Activated naive CD4-positive, alpha-beta T cell treated with anti-CD3 and anti-CD28 coated beads, Interleukin-2, amount 50 U/mL, for 72 hours (primary cell): ENCODE measurements at regions not wholly inside any gene's neighbourhood (a gene's known extent, or its start where the extent isn't known, plus 50 kb on each side); places are given as distances from the start of the nearest gene placed in this dataset.
"Not testable (repeated sequence)": the region's sequence is repeated elsewhere in the genome, so short reads cannot be mapped to it uniquely, and the experiment has no call there.

Experiments used
- ATAC-seq, 2 donors: fragments of 150-1000 bp; cut with Tn5 transposase; 2 replicates each; pipeline ENCODE4 v1.10.0; 2021; ENCODE audit warnings: mild to moderate bottlenecking in 2 of 2, moderate library complexity in 2 of 2
- DNase-seq, 2 donors: peaks; one replicate each; pipeline ENCODE4 v3.0.0; 2021 to 2022; ENCODE audit warnings: low spot score in 2 of 2
- H3K27ac Mint-ChIP-seq, 2 donors: one replicate each; pipeline ENCODE4 v1.8.0; 2022; ENCODE audit warnings: mild to moderate bottlenecking in 2 of 2, mixed read lengths in 2 of 2
- H3K36me3 Mint-ChIP-seq, 2 donors: one replicate each; pipeline ENCODE4 v1.8.0; 2022; ENCODE audit warnings: mixed read lengths in 2 of 2
- H3K9me3 Mint-ChIP-seq, 2 donors: one replicate each; pipeline ENCODE4 v1.8.0; 2022; ENCODE audit warnings: mixed read lengths in 2 of 2

DNA sequence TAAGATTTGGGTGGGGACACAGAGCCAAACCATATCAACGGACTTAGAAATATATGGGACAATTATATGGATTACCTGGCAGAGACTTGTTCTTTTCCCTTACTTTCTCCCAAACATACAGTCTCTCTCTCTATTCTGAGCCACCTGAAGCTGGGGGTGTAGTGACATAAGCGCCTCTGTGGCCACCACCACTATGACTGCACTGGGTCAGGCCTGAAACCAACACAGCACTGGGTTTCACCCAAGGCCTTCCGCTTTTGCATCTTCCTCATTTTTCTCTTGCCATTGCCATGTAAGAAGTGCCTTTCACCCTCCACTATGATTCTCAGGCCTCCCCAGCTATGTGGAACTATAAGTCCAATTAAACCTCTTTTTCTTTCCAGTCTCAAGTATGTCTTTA lies 514.5 kb upstream of the FOXG1 start:
- H3K27ac Mint-ChIP-seq, H3K36me3 Mint-ChIP-seq, DNase-seq, ATAC-seq: not testable (repeated sequence)
- H3K9me3 Mint-ChIP-seq = peaks cover 27 to 32% of the 10 kb centered on the region in 2 donors

DNA sequence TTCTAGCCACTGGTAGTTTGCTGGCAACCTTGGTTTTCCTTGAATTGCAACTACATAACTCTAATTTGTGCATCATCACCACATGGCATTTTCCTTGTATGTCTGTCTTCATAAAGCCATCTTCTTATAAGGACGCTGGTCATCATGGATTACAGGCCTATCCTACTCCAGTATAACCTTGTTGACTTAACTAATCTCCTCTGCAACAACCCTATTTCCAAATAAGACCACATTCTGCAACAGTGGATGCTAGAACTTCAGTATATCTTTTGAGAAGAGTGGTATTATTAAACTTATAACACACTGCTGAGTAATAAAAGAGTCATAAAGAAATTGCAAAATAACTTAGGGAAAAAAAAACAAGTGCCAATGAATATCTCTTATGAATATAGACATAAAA lies 511.8 kb upstream of the FOXG1 start:
- peaks cover 11 to 17% of the 10 kb centered on the region in 2 donors for H3K9me3 Mint-ChIP-seq

DNA sequence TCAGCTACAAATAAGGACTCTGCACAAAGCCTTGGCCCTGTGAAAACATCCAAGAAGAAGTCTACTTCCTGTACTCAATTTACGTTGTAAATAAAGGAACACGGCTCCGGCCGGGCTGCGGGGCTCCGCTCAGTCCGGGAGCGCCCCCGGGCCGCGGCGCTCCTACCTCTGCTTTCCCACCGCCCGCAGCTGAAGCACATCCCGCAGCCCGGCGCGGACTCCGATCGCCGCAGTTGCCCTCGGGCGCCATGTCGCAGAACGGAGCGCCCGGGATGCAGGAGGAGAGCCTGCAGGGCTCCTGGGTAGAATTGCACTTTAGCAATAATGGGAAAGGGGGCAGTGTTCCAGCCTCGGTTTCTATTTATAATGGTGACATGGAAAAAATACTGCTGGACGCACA lies 502.3 kb upstream of the FOXG1 start:
- peaks cover 26 to 32% of the 10 kb centered on the region in 2 donors for H3K9me3 Mint-ChIP-seq
- ATAC-seq (no peak), DNase-seq (no peak)
- H3K36me3 Mint-ChIP-seq = peaks cover 6 to 31% of the 10 kb centered on the region in 2 donors
- H3K27ac Mint-ChIP-seq = no peak overlapping the region

More for the DNA sequence above, 511.8 kb upstream of the FOXG1 start:
- no peak for ATAC-seq
- peaks cover 0 to 6% of the 10 kb centered on the region in 2 donors for H3K36me3 Mint-ChIP-seq
- DNase-seq = no peak
- H3K27ac Mint-ChIP-seq = no peak overlapping the region

DNA sequence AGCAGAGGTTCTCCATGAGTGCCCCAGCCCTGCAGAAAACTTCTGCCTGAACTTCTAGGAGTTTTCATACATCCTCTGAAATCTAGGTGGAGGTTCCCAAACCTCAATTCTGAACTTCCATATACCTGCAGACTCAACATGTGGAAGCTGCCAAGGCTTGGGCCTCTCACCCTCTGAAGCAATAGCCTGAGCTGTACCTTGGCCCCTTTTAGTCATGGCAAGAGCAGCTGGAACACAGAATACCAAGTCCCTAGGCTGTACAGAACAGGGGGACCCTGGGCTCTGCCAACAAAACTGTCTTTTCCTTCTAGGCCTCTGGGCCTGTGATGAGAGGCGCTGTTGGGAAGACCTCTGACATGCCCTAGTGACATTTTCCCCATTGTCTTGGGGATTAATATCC lies 494.3 kb upstream of the FOXG1 start:
- Mint-ChIP-seq H3K36me3 (peaks cover 10 to 21% of the 10 kb centered on the region in 2 donors), H3K9me3 (peaks cover 28 to 32% of the 10 kb centered on the region in 2 donors), H3K27ac (no peak overlapping the region)
- ATAC-seq (no peak), DNase-seq (no peak)

DNA sequence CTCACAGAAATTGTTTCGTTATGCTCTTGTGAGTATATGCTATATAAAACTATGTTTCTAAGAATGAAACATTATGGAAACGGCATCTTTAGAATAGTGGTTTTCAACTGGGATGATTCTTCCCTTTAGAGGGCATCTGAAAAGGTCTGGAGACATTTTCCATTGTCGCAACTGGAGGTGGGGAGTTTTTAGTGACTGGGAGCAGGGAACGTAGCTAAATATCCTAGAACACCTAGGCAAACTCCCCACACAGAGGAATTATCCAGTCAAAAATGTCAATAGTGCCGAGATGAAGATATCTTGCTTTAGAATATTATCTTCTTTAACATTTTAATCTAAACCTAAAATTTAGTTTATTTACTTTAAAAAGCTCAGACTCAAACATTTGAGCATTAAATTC lies 486.1 kb upstream of the FOXG1 start:
- no peak for ATAC-seq
- Mint-ChIP-seq H3K36me3 (no peaks in the 10 kb centered on the region), H3K27ac (no peak overlapping the region), H3K9me3 (peaks cover 0 to 7% of the 10 kb centered on the region in 2 donors)
- no peak for DNase-seq

DNA sequence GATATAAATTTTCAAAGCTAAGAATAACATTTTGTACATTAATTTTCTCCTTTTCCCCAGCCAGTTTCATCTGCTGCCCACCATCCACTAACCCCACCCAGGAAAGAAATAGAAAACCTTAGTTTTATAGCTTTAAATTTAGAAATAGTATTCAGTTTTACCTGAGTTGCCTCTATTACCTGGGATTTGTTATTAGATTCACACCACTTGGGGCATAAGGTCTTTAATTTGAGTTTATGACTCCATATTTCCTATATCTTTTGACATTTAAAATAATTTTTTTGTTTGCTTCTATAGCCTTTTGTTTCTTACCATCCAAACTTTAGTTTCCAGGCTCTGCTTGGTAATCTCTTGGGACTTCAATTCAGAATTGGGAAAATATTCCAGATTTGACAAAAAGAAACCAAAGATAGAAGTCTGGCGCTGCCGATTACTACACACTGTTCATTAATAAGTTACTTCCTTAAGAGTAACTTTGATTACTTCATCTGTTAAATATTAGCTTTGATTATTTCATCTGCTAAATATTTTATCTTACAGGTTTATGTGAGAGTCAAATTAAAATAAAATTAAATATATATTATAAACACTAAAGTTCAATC lies 485.5 kb upstream of the FOXG1 start:
- DNase-seq (no peak), ATAC-seq (no peak)
- H3K36me3 Mint-ChIP-seq = no peaks in the 10 kb centered on the region
- no peak overlapping the region for H3K27ac Mint-ChIP-seq
- peaks cover 0 to 7% of the 10 kb centered on the region in 2 donors for H3K9me3 Mint-ChIP-seq

DNA sequence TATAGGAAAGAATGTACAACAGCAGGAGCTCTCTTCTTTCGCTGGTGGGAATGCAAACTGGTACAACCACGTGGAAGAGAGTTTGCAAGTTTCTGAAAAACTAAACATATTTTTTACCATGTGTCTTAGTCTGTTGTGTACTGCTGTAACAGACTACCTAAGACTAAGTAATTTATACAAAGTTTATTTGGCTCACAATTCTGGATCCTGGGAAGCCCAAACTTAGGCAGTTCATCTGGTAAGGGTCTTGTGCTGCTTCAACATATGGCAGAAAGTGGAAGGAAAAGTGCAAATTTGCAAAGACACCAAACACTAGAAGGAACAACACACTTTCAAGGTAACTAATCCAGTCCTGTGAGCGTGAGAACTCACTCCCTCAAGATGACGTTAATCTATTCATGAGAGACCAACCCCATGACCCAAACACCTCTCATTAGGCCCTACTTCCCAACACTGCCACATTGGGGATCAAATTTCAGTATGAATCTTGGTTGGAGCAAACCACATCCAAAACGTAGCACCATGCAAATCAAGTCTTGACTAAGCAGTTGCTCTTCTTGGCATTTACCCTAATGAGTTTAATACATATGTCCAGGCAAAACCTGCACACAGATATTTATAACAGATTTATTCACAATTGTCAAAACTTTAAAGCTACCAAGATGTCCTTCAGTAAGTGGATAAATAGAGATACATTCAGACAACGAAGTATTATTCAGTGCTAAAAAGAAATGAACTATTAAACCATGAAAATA lies 481.9 kb upstream of the FOXG1 start:
- ATAC-seq (no peak), DNase-seq (no peak)
- H3K27ac Mint-ChIP-seq = no peak overlapping the region
- peaks cover 8 to 12% of the 10 kb centered on the region in 2 donors for H3K9me3 Mint-ChIP-seq
- H3K36me3 Mint-ChIP-seq = no peaks in the 10 kb centered on the region

DNA sequence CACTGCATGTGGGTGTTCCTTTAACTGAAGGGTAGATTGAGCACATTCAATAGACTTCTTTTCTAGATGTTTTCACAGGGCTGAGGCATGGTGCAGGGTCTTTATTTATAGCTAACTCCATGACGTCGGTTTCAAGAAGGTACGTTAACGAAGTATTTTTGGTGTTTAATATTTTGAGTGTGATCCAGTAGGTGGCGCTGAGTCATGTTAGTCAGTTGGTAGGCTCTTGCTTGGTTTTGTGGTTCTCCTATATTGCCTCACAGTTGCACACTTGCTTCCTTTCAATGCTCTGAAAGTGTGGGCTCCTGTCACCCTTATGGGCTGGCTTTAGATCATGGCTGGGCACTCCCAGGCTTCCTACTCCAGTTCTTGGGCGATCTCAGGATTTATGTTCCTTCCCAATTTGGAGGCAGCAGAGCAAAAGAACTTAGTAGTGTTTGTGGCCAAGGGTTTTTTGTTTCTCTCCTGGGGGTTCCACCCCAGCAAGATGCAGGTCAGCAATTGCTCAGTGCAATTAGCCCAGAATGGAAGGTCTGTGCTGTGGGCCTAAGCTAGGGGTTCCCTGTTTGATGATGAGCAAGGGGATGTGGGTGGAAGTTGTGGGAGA lies 471.6 kb upstream of the FOXG1 start:
- H3K36me3 Mint-ChIP-seq = peaks cover 0 to 9% of the 10 kb centered on the region in 2 donors
- peaks cover 37 to 41% of the 10 kb centered on the region in 2 donors for H3K9me3 Mint-ChIP-seq
- H3K27ac Mint-ChIP-seq = no peak overlapping the region
- DNase-seq (no peak), ATAC-seq (no peak)

DNA sequence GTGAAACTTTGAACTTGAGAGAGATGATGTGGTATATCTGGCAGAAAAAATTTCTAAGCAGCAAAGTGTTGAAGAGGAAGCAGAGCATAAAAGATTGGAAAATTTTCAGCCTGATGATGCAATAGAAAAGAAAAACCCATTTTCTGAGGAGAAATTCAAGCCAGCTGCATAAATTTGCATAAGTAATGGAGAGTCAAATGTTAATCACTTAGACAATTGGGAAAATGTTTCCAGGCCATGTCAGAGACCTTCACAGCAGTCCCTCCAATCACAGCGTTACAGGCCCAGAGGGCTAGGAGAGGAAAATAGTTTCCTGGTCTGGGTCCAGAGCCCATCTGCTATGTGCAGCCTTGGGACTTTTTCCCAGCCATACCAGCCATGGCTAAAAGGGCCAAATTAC lies 469.0 kb upstream of the FOXG1 start:
- no peak for DNase-seq

DNA sequence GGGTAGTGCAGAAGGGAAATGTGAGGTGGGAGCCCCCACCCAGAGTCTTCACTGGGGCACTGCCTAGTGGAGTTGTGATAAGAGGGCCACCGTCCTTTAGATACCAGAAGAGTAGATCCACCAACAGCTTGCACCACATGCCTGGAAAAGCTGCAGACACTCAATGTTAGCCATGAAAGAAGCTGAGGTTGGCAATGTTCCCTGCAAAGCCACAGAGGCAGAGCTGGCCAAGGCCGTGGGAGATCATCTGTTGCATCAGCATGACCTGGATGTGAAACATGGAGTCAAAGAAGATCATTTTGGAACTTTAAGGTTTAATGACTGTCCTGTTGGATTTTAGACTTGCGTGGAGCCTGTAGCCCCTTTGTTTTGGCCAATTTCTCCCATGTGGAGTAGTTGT lies 468.4 kb upstream of the FOXG1 start:
- no peak for DNase-seq
- H3K27ac Mint-ChIP-seq = no peak overlapping the region

More for the DNA sequence above, 469.0 kb upstream of the FOXG1 start:
- Mint-ChIP-seq H3K9me3 (peaks cover 25 to 30% of the 10 kb centered on the region in 2 donors), H3K27ac (no peak overlapping the region), H3K36me3 (peaks cover 0 to 2% of the 10 kb centered on the region in 2 donors)
- no peak for ATAC-seq

DNA sequence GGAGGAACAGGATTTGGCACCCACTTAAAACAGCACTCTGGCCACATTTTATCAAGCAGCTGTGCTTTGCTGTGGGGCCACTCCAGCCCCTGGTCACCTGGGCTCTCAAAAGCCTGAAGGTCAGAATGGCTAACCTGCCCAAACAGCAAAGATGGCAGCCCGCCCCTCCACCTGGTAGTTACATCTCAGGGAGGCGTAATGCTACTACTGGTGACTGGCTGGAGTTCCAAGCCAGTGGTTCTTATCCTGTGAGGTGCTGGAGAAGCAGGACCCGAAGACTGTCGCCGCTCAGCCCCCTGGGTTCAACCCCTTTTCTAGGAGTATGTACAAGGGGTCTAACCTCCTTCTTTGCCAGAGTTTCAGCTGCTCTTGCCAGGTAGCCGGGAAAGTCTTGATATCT lies 467.4 kb upstream of the FOXG1 start:
- no peak overlapping the region for H3K27ac Mint-ChIP-seq
- peaks cover 27 to 32% of the 10 kb centered on the region in 2 donors for H3K9me3 Mint-ChIP-seq
- ATAC-seq (no peak), DNase-seq (no peak)
- no peaks in the 10 kb centered on the region for H3K36me3 Mint-ChIP-seq

More for the DNA sequence above, 468.4 kb upstream of the FOXG1 start:
- ATAC-seq = no peak
- Mint-ChIP-seq H3K36me3 (no peaks in the 10 kb centered on the region), H3K9me3 (peaks cover 26 to 30% of the 10 kb centered on the region in 2 donors)

DNA sequence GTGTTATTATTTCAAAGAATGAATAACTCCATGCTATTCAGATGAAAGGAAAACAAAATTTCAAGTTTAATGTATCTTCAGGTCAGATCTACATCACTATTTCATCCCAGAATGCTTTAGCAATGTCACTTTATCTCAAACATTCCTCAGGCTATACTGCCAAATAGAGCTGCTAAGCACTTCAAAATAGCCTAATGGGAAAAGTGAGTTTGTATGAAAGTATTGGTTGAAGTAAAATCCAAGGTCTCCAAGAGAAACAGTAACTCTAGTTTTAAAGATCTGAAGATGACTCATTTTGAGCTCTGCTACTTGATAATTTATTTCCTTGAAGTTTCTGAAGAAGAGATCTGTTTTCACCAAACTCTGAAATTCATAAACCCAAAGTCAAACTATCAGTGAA lies 466.2 kb upstream of the FOXG1 start:
- no peak overlapping the region for H3K27ac Mint-ChIP-seq
- peaks cover 20 to 26% of the 10 kb centered on the region in 2 donors for H3K9me3 Mint-ChIP-seq
- DNase-seq = no peak
- ATAC-seq = no peak
- no peaks in the 10 kb centered on the region for H3K36me3 Mint-ChIP-seq

DNA sequence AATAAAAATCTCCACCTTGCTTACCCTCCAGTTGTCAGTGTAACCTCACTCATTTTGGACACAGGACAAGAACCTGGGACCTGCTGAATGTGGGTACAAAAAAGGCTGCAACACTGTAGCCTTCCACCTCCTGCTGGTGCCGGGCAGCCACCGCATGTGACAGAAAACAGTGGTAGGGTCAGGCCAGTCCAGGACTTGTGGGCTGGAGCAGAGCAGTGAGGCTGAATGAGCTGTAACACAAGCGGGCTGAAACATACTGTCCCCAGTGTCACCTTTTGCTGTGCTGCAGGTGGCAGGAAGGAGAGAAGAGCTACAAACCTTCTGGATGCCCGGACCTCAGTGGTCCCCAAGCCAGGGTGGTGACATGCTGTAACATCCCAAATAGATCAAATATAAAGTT lies 465.4 kb upstream of the FOXG1 start:
- DNase-seq = no peak
- ATAC-seq = no peak
- H3K9me3 Mint-ChIP-seq = peaks cover 20 to 26% of the 10 kb centered on the region in 2 donors
- no peaks in the 10 kb centered on the region for H3K36me3 Mint-ChIP-seq
- no peak overlapping the region for H3K27ac Mint-ChIP-seq

DNA sequence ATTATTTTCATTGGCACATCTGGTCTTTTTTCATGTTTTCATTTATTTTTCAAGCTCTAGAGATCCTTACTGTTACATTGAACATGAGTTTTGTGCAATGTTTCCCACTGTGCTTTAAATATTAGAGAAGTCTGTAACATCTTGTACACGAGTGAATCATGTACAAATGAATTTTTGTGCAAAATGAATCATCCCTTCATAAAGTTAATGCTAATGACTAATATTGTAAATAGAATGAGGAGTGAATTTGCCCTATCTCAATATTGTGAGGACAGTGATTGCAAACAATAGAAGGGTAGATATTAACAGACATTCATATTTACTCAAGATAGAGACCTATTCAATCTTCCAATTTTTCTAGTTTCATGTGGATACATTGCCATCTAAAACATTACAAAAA lies 463.3 kb upstream of the FOXG1 start:
- no peaks in the 10 kb centered on the region for H3K36me3 Mint-ChIP-seq
- ATAC-seq = no peak
- peaks cover 12 to 22% of the 10 kb centered on the region in 2 donors for H3K9me3 Mint-ChIP-seq
- no peak overlapping the region for H3K27ac Mint-ChIP-seq
- no peak for DNase-seq

DNA sequence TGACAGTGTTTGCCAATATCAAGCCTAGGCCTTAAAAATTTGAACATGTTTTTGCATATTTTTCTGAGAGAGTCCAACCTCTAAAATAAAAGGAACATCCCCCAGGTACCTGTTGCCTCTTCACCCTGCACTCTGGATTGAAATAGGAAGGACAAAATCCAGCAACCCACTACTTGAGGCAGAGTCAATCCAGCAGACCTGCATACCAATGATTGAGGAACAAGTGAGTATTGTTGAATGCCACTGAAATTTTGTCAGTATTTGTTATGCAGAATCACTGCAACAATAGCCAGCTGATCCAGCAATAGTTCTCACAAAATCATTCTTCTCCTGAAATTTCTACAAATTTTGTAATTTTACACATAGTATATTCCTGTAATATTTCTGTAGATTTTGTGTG lies 460.6 kb upstream of the FOXG1 start:
- ATAC-seq = no peak
- peaks cover 21 to 22% of the 10 kb centered on the region in 2 donors for H3K9me3 Mint-ChIP-seq

DNA sequence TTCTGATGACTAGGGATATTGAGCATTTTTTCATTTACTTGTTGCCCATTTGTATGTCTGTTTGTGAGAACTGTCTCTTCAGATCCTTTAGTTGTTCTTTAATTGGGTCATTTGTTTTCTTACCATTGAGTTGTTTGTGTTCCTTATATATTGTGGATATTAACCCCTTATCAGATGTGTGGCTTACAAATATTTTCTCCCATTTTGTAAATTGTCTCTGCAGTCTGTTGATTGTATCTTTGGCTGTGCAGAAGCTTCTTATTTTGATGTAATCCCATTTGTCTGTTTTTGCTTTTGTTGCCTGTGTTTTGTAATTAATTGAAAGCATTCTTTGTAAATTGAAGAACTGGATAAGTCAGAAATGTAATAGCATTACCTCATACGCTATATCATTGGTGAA lies 459.1 kb upstream of the FOXG1 start:
- ATAC-seq (no peak), DNase-seq (no peak)
- H3K9me3 Mint-ChIP-seq = peaks cover 22 to 25% of the 10 kb centered on the region in 2 donors
- no peaks in the 10 kb centered on the region for H3K36me3 Mint-ChIP-seq
- no peak overlapping the region for H3K27ac Mint-ChIP-seq

More for the DNA sequence above, 460.6 kb upstream of the FOXG1 start:
- no peak for DNase-seq
- Mint-ChIP-seq H3K27ac (no peak overlapping the region), H3K36me3 (no peaks in the 10 kb centered on the region)

DNA sequence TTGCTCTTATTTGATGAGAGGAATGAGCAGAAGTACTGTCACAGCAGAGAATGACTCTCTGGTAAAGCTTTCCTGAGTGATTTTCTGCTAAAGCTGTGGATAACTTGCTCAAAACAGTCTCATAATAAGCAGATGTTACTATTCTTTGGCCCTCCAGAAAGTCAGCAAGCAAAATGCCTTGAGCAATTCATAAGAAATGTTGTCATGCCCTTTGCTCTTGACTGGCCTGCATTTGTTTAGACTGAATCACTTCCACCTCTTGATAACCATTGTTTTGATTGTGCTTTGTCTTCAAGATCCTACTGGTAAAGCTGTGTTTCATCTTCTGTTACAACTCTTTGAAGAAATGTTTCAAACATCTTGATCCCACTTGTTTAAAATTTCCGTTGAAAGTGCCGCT lies 457.9 kb upstream of the FOXG1 start:
- H3K27ac Mint-ChIP-seq = no peak overlapping the region
- H3K9me3 Mint-ChIP-seq = peaks cover 14 to 18% of the 10 kb centered on the region in 2 donors
- ATAC-seq (no peak), DNase-seq (no peak)
- no peaks in the 10 kb centered on the region for H3K36me3 Mint-ChIP-seq
